ENCODE measurements at regions not wholly inside any gene's neighbourhood (a gene's known extent, or its start where the extent isn't known, plus 50 kb on each side); places are given as distances from the start of the nearest gene placed in this dataset.

- no peak for TF ChIP-seq CTCF (IDR thresholded peaks at IDR 0.05; ENCODE audit: insufficient read depth, low read length)
- no peak for TF ChIP-seq REST (IDR thresholded peaks at IDR 0.05; ENCODE audit: insufficient replicate concordance, low read depth)
These were observed 147.3 kb upstream of the HMHB1 start for GRCh38 chr5:143664623-143665022.

All from HL-60 (cell line).